Parathyroid adenoma (tissue), 2 donors: ENCODE measurements at regions not wholly inside any gene's neighbourhood (a gene's known extent, or its start where the extent isn't known, plus 50 kb on each side); places are given as distances from the start of the nearest gene placed in this dataset.

ENCODE experiments used
- H2AFZ ChIP-seq: fragments of 300-600 bp; sonication (generic); one replicate; pipeline ENCODE4 v1.7.0; 2017; ENCODE audit warnings: antibody characterized with exemption, mild to moderate bottlenecking
- H3K27ac ChIP-seq: fragments of 300-600 bp; sonication (generic); one replicate; pipeline ENCODE4 v1.7.0; 2017
- H3K27me3 ChIP-seq: fragments of 300-600 bp; sonication (generic); one replicate; pipeline ENCODE4 v1.7.0; 2017; ENCODE audit warnings: low read length; ENCODE audit not compliant: control insufficient read depth, insufficient read depth
- H3K36me3 ChIP-seq: fragments of 300-600 bp; sonication (generic); one replicate; pipeline ENCODE4 v1.7.0; 2017; ENCODE audit warnings: low read length; ENCODE audit not compliant: control insufficient read depth, insufficient read depth
- H3K4me1 ChIP-seq: fragments of 300-600 bp; sonication (generic); one replicate; pipeline ENCODE4 v1.7.0; 2017; ENCODE audit warnings: control low read depth
- H3K4me2 ChIP-seq: fragments of 300-600 bp; sonication (generic); one replicate; pipeline ENCODE4 v1.7.0; 2017; ENCODE audit warnings: low read length
- H3K4me3 ChIP-seq: fragments of 300-600 bp; sonication (generic); one replicate; pipeline ENCODE4 v1.7.0; 2017; ENCODE audit warnings: low read depth, low read length
- H3K79me2 ChIP-seq: fragments of 300-600 bp; sonication (generic); one replicate; pipeline ENCODE4 v1.7.0; 2017; ENCODE audit warnings: control low read depth
- H3K9ac ChIP-seq: fragments of 300-600 bp; sonication (generic); one replicate; pipeline ENCODE4 v1.7.0; 2017; ENCODE audit warnings: mild to moderate bottlenecking
- H3K9me3 ChIP-seq: fragments of 300-600 bp; sonication (generic); one replicate; pipeline ENCODE4 v1.7.0; 2017; ENCODE audit warnings: low read length; ENCODE audit not compliant: control insufficient read depth
- CTCF ChIP-seq: fragments of 300-600 bp; sonication (generic); IDR thresholded peaks from one replicate; pipeline ENCODE4 v1.7.0; 2017; ENCODE audit warnings: antibody characterized with exemption, mild to moderate bottlenecking
- donor health status: primary hyperparathyroidism.

GRCh38 chr16:6496996-6497395, 835.6 kb upstream of the RBFOX1 start:
- no peak overlapping the region for H3K27ac ChIP-seq
- no peak for TF ChIP-seq CTCF
- H3K79me2 ChIP-seq, result no peaks in the 10 kb centered on the region
- no peak overlapping the region for H3K4me2 ChIP-seq
- no peak overlapping the region for H3K9ac ChIP-seq
- no peaks in the 10 kb centered on the region for H3K9me3 ChIP-seq
- H3K4me1 ChIP-seq, result no peaks in the 10 kb centered on the region
- H2AFZ ChIP-seq, result no peak overlapping the region
- no peaks in the 10 kb centered on the region for H3K36me3 ChIP-seq
- H3K4me3 ChIP-seq, result no peak overlapping the region
- H3K27me3 ChIP-seq, result no peaks in the 10 kb centered on the region

- no peaks in the 10 kb centered on the region for H3K4me1 ChIP-seq
- H3K27me3 ChIP-seq, result no peaks in the 10 kb centered on the region
- TF ChIP-seq CTCF, result no peak
- H3K4me2 ChIP-seq, result no peak overlapping the region
- H3K9me3 ChIP-seq, result no peaks in the 10 kb centered on the region
- no peak overlapping the region for H3K27ac ChIP-seq
- no peak overlapping the region for H3K4me3 ChIP-seq
- no peaks in the 10 kb centered on the region for H3K79me2 ChIP-seq
- no peaks in the 10 kb centered on the region for H3K36me3 ChIP-seq
- no peak overlapping the region for H3K9ac ChIP-seq
- no peak overlapping the region for H2AFZ ChIP-seq
Observed at GRCh38 chr16:6495486-6496210, 837.0 kb upstream of the RBFOX1 start.

GRCh38 chr16:6494716-6495115, 837.9 kb upstream of the RBFOX1 start:
- Histone ChIP-seq H3K9me3 (no peaks in the 10 kb centered on the region), H3K4me1 (no peaks in the 10 kb centered on the region), H3K9ac (no peak overlapping the region), H2AFZ (no peak overlapping the region), H3K27ac (no peak overlapping the region), H3K27me3 (no peaks in the 10 kb centered on the region), H3K4me3 (no peak overlapping the region), H3K79me2 (no peaks in the 10 kb centered on the region), H3K4me2 (no peak overlapping the region), H3K36me3 (no peaks in the 10 kb centered on the region)
- TF ChIP-seq CTCF, result no peak

DNA sequence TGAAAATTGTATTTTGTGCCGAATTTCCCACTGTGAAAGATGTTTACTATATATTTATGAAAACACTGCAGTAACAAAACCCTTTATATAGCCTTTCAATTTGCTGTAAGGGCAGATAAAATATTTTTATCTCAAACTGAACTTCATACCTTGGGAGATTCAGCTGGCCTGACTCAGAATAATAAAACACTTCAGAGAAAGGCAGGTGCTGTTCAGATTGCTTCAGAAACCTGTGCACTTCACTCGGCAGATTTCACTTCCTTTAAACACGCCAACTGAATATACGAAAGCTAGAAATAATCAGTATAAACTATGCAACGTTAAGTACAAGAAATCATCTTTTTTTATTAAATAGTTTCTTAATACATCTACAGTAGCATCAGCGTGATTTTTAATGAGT, 839.1 kb upstream of the RBFOX1 start:
- Histone ChIP-seq H3K9ac (no peak overlapping the region), H3K4me1 (no peaks in the 10 kb centered on the region), H3K27ac (no peak overlapping the region), H3K79me2 (no peaks in the 10 kb centered on the region), H3K36me3 (no peaks in the 10 kb centered on the region), H3K9me3 (no peaks in the 10 kb centered on the region), H3K4me2 (no peak overlapping the region), H2AFZ (no peak overlapping the region), H3K27me3 (no peaks in the 10 kb centered on the region), H3K4me3 (no peak overlapping the region)
- TF ChIP-seq CTCF, result no peak

DNA sequence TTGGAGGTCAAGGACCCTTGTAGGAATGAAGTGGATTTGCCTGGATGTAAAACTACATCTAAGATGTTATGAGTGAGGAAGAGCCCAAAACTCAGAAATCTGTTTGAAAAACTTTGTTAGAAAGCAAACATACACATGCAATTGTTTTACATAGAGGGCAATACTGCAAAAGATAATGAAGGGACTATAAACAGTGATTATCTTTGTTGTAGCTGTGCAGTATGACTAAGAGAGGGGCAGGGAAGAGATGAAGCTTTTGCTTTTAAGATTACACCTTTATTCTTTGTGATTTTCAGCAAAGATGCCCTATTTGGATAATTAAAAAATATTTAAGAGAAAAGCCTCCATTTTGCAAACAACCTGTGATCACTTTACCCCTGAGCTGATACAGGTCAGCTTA, 839.9 kb upstream of the RBFOX1 start:
- H3K27ac ChIP-seq, result no peak overlapping the region
- no peak overlapping the region for H3K4me2 ChIP-seq
- H3K27me3 ChIP-seq, result no peaks in the 10 kb centered on the region
- H3K4me3 ChIP-seq, result no peak overlapping the region
- no peak overlapping the region for H3K9ac ChIP-seq
- H3K79me2 ChIP-seq, result no peaks in the 10 kb centered on the region
- H2AFZ ChIP-seq, result no peak overlapping the region
- H3K9me3 ChIP-seq, result no peaks in the 10 kb centered on the region
- no peak for TF ChIP-seq CTCF
- no peaks in the 10 kb centered on the region for H3K4me1 ChIP-seq
- H3K36me3 ChIP-seq, result no peaks in the 10 kb centered on the region
